Hepatocyte (in vitro differentiated cells): ENCODE measurements at regions not wholly inside any gene's neighbourhood (a gene's known extent, or its start where the extent isn't known, plus 50 kb on each side); places are given as distances from the start of the nearest gene placed in this dataset.

Source experiments
- DNase-seq: peaks from one replicate; pipeline ENCODE4 v3.0.0-alpha.2; 2016; ENCODE audit warnings: low spot score
- H2AFZ ChIP-seq: fragments of 200-600 bp; sonication (generic); 2 replicates; pipeline ENCODE4 v1.6.0; 2016; ENCODE audit warnings: antibody characterized with exemption, mild to moderate bottlenecking
- H3K27ac ChIP-seq: fragments of 200-600 bp; sonication (generic); 2 replicates; pipeline ENCODE4 v1.5.1; 2016; ENCODE audit warnings: mild to moderate bottlenecking
- H3K27me3 ChIP-seq: fragments of 200-600 bp; sonication (generic); 2 replicates; pipeline ENCODE4 v1.6.1; 2016
- H3K36me3 ChIP-seq: fragments of 200-600 bp; sonication (generic); replicated peaks from 2 replicates; pipeline ENCODE4 v1.5.1; 2016; ENCODE audit warnings: low read depth; ENCODE audit not compliant: insufficient read depth
- H3K4me1 ChIP-seq: fragments of 200-600 bp; sonication (generic); 2 replicates; pipeline ENCODE4 v1.5.1; 2016; ENCODE audit warnings: mild to moderate bottlenecking, moderate library complexity; ENCODE audit not compliant: insufficient read depth
- H3K4me2 ChIP-seq: fragments of 200-600 bp; sonication (generic); 2 replicates; pipeline ENCODE4 v1.6.0; 2016
- H3K4me3 ChIP-seq: fragments of 200-600 bp; sonication (generic); 2 replicates; pipeline ENCODE4 v1.5.1; 2016; ENCODE audit warnings: mild to moderate bottlenecking
- H3K79me2 ChIP-seq: fragments of 200-600 bp; sonication (generic); 2 replicates; pipeline ENCODE4 v1.6.0; 2017; ENCODE audit warnings: mild to moderate bottlenecking
- H3K9me2 ChIP-seq: fragments of 200-600 bp; sonication (generic); replicated peaks from 2 replicates; pipeline ENCODE4 v1.6.0; 2017; ENCODE audit warnings: mild to moderate bottlenecking; ENCODE audit not compliant: insufficient read depth
- H3K9me3 ChIP-seq: fragments of 200-600 bp; sonication (generic); 2 replicates; pipeline ENCODE4 v1.5.1; 2016; ENCODE audit warnings: low read depth, mild to moderate bottlenecking
- H4K20me1 ChIP-seq: fragments of 200-600 bp; sonication (generic); 2 replicates; pipeline ENCODE4 v1.6.0; 2016; ENCODE audit warnings: mild to moderate bottlenecking; ENCODE audit not compliant: insufficient read depth, poor library complexity, severe bottlenecking
- CTCF ChIP-seq: fragments of 200-600 bp; sonication (generic); IDR thresholded peaks from 2 replicates; pipeline ENCODE4 v1.5.1; 2016; ENCODE audit warnings: antibody characterized with exemption, mild to moderate bottlenecking; ENCODE audit not compliant: poor library complexity
- EZH2 ChIP-seq: fragments of 200-600 bp; sonication (generic); IDR thresholded peaks from 2 replicates; pipeline ENCODE4 v1.6.1; 2016; ENCODE audit warnings: antibody characterized with exemption, mild to moderate bottlenecking, borderline replicate concordance
- EZH2phosphoT487 ChIP-seq: fragments of 200-600 bp; sonication (generic); IDR thresholded peaks from one replicate; pipeline ENCODE4 v1.6.1; 2018; ENCODE audit warnings: antibody characterized with exemption, mild to moderate bottlenecking, low read depth, moderate library complexity; ENCODE audit not compliant: unreplicated experiment, severe bottlenecking
- WGBS: methylation state at CpG from one replicate; pipeline ENCODE4 v1.1.6; 2016; ENCODE audit warnings: low lambda C conversion rate; ENCODE audit errors: missing lambda C conversion rate; 5-methylcytosine and 5-hydroxymethylcytosine counted together

GRCh38 chr10:117675514-117676055 lies 133.0 kb downstream of the EMX2 start:
- no peak for TF ChIP-seq EZH2
- TF ChIP-seq CTCF = no peak
- no peaks in the 10 kb centered on the region for H3K27me3 ChIP-seq
- no peak overlapping the region for H2AFZ ChIP-seq
- H3K79me2 ChIP-seq = no peaks in the 10 kb centered on the region
- 92% methylated on average over 15 of the region's 15 CpGs for WGBS
- no peak overlapping the region for H3K27ac ChIP-seq
- H3K4me2 ChIP-seq = no peak overlapping the region
- H4K20me1 ChIP-seq = no peaks in the 10 kb centered on the region
- DNase-seq = no peak
- H3K9me3 ChIP-seq = no peaks in the 10 kb centered on the region
- no peaks in the 10 kb centered on the region for H3K9me2 ChIP-seq
- H3K4me1 ChIP-seq = no peaks in the 10 kb centered on the region
- no peaks in the 10 kb centered on the region for H3K36me3 ChIP-seq
- H3K4me3 ChIP-seq = no peak overlapping the region

- H3K9me2 ChIP-seq = no peaks in the 10 kb centered on the region
- DNase-seq = no peak
- no peaks in the 10 kb centered on the region for H4K20me1 ChIP-seq
- no peak overlapping the region for H2AFZ ChIP-seq
- no peaks in the 10 kb centered on the region for H3K36me3 ChIP-seq
- H3K4me2 ChIP-seq = no peak overlapping the region
- 81% methylated on average over 7 of the region's 7 CpGs for WGBS
- no peaks in the 10 kb centered on the region for H3K27me3 ChIP-seq
- no peaks in the 10 kb centered on the region for H3K4me1 ChIP-seq
- no peak overlapping the region for H3K4me3 ChIP-seq
- H3K27ac ChIP-seq = no peak overlapping the region
- H3K9me3 ChIP-seq = no peaks in the 10 kb centered on the region
- no peaks in the 10 kb centered on the region for H3K79me2 ChIP-seq
- no peak for TF ChIP-seq EZH2phosphoT487
- no peak for TF ChIP-seq EZH2
- TF ChIP-seq CTCF = no peak
Measured at GRCh38 chr10:117677239-117677638, 134.7 kb downstream of the EMX2 start.

GRCh38 chr10:117677890-117678500 lies 135.4 kb downstream of the EMX2 start:
- no peaks in the 10 kb centered on the region for H3K4me1 ChIP-seq
- DNase-seq = no peak
- no peaks in the 10 kb centered on the region for H3K79me2 ChIP-seq
- no peaks in the 10 kb centered on the region for H4K20me1 ChIP-seq
- no peaks in the 10 kb centered on the region for H3K27me3 ChIP-seq
- no peak overlapping the region for H2AFZ ChIP-seq
- WGBS = 90% methylated on average over 6 of the region's 6 CpGs
- H3K36me3 ChIP-seq = no peaks in the 10 kb centered on the region
- no peaks in the 10 kb centered on the region for H3K9me2 ChIP-seq
- no peak overlapping the region for H3K4me2 ChIP-seq
- H3K27ac ChIP-seq = no peak overlapping the region
- no peak for TF ChIP-seq CTCF
- no peak for TF ChIP-seq EZH2phosphoT487
- no peak for TF ChIP-seq EZH2
- H3K4me3 ChIP-seq = no peak overlapping the region
- H3K9me3 ChIP-seq = no peaks in the 10 kb centered on the region

- Histone ChIP-seq H3K4me1 (no peaks in the 10 kb centered on the region), H3K4me3 (no peak overlapping the region), H3K27me3 (no peaks in the 10 kb centered on the region), H3K9me3 (no peaks in the 10 kb centered on the region), H3K9me2 (no peaks in the 10 kb centered on the region), H2AFZ (no peak overlapping the region), H4K20me1 (no peaks in the 10 kb centered on the region), H3K4me2 (no peak overlapping the region), H3K27ac (no peak overlapping the region), H3K79me2 (no peaks in the 10 kb centered on the region), H3K36me3 (no peaks in the 10 kb centered on the region)
- no peak for DNase-seq
- TF ChIP-seq EZH2 (no peak), EZH2phosphoT487 (no peak), CTCF (no peak)
- 89% methylated on average over 2 of the region's 2 CpGs for WGBS
Measured at GRCh38 chr10:117680601-117681000, 138.1 kb downstream of the EMX2 start.
